KMS-11 (cell line): ENCODE measurements at regions not wholly inside any gene's neighbourhood (a gene's known extent, or its start where the extent isn't known, plus 50 kb on each side); places are given as distances from the start of the nearest gene placed in this dataset.

Experiments
- H2AFZ ChIP-seq: fragments of 200-600 bp; sonication (generic); 2 replicates; pipeline ENCODE4 v1.6.1; 2016; ENCODE audit warnings: antibody characterized with exemption, mixed run types, low read depth
- H3K27ac ChIP-seq: fragments of 200-600 bp; sonication (generic); 2 replicates; pipeline ENCODE4 v1.6.1; 2016; ENCODE audit warnings: mild to moderate bottlenecking, mixed run types
- H3K27me3 ChIP-seq: fragments of 200-600 bp; sonication (generic); 2 replicates; pipeline ENCODE4 v1.6.1; 2017; ENCODE audit warnings: mild to moderate bottlenecking, low read depth, mixed run types, moderate library complexity; ENCODE audit not compliant: insufficient read depth
- H3K36me3 ChIP-seq: fragments of 200-600 bp; sonication (generic); 2 replicates; pipeline ENCODE4 v1.6.1; 2017; ENCODE audit warnings: mild to moderate bottlenecking, mixed run types; ENCODE audit not compliant: insufficient read depth
- H3K4me1 ChIP-seq: fragments of 200-600 bp; sonication (generic); 2 replicates; pipeline ENCODE4 v1.6.1; 2016; ENCODE audit warnings: mild to moderate bottlenecking, low read depth, mixed run types; ENCODE audit not compliant: poor library complexity, severe bottlenecking
- H3K4me2 ChIP-seq: fragments of 200-600 bp; sonication (generic); 2 replicates; pipeline ENCODE4 v1.7.0; 2016; ENCODE audit warnings: mild to moderate bottlenecking, mixed run types
- H3K4me3 ChIP-seq: fragments of 200-600 bp; sonication (generic); IDR thresholded peaks from 2 replicates; pipeline ENCODE4 v1.6.1; 2017; ENCODE audit warnings: low read depth, low read length, mixed read lengths; ENCODE audit not compliant: insufficient read depth
- H3K79me2 ChIP-seq: fragments of 200-600 bp; sonication (generic); 2 replicates; pipeline ENCODE4 v1.6.1; 2016; ENCODE audit warnings: low read depth, mixed run types; ENCODE audit not compliant: insufficient read depth
- H3K9ac ChIP-seq: fragments of 200-600 bp; sonication (generic); 2 replicates; pipeline ENCODE4 v1.6.1; 2016; ENCODE audit warnings: mild to moderate bottlenecking, mixed run types
- H4K20me1 ChIP-seq: fragments of 200-600 bp; sonication (generic); 2 replicates; pipeline ENCODE4 v1.6.1; 2016; ENCODE audit warnings: mild to moderate bottlenecking, mixed run types; ENCODE audit not compliant: insufficient read depth
- CTCF ChIP-seq: fragments of 200-600 bp; sonication (generic); conservative IDR thresholded peaks from 2 replicates; pipeline ENCODE4 v1.6.1; 2017; ENCODE audit warnings: low read depth, mild to moderate bottlenecking, antibody characterized with exemption, low read length, moderate library complexity, mixed read lengths

DNA sequence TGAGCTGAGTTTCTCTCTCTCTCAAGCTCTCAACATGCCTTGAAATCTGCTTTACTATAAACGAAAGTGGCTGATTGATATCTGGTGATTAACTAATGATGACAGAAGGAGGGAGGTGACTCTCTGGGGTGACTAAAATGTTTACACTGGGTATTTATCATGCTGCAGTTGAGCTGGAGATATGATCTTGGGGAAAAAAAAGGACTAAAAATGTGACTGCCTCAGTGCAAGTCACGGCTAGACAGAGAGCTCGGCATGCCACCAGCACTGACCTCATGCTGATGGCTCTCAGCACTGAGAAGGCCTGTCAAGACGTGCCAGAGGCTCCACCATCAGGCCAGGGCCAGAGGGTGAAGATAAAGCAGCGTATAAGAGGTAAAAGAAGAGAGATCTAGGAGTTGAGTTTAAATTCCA lies 103.1 kb upstream of the SPACA1 start:
- H3K79me2 ChIP-seq: no peaks in the 10 kb centered on the region
- no peak overlapping the region for H3K4me3 ChIP-seq
- no peak overlapping the region for H2AFZ ChIP-seq
- no peak overlapping the region for H3K9ac ChIP-seq
- no peak for TF ChIP-seq CTCF
- H3K27ac ChIP-seq: no peak overlapping the region
- H3K36me3 ChIP-seq: no peaks in the 10 kb centered on the region
- H3K4me2 ChIP-seq: no peak overlapping the region
- no peaks in the 10 kb centered on the region for H3K4me1 ChIP-seq
- H3K27me3 ChIP-seq: no peaks in the 10 kb centered on the region
- H4K20me1 ChIP-seq: no peaks in the 10 kb centered on the region

GRCh38 chr6:87943191-87943590 lies 104.5 kb upstream of the SPACA1 start:
- no peaks in the 10 kb centered on the region for H3K4me1 ChIP-seq
- H2AFZ ChIP-seq: no peak overlapping the region
- H3K27ac ChIP-seq: no peak overlapping the region
- H4K20me1 ChIP-seq: no peaks in the 10 kb centered on the region
- no peak overlapping the region for H3K4me2 ChIP-seq
- no peak overlapping the region for H3K9ac ChIP-seq
- H3K79me2 ChIP-seq: no peaks in the 10 kb centered on the region
- no peak for TF ChIP-seq CTCF
- no peaks in the 10 kb centered on the region for H3K36me3 ChIP-seq
- no peak overlapping the region for H3K4me3 ChIP-seq
- no peaks in the 10 kb centered on the region for H3K27me3 ChIP-seq

DNA sequence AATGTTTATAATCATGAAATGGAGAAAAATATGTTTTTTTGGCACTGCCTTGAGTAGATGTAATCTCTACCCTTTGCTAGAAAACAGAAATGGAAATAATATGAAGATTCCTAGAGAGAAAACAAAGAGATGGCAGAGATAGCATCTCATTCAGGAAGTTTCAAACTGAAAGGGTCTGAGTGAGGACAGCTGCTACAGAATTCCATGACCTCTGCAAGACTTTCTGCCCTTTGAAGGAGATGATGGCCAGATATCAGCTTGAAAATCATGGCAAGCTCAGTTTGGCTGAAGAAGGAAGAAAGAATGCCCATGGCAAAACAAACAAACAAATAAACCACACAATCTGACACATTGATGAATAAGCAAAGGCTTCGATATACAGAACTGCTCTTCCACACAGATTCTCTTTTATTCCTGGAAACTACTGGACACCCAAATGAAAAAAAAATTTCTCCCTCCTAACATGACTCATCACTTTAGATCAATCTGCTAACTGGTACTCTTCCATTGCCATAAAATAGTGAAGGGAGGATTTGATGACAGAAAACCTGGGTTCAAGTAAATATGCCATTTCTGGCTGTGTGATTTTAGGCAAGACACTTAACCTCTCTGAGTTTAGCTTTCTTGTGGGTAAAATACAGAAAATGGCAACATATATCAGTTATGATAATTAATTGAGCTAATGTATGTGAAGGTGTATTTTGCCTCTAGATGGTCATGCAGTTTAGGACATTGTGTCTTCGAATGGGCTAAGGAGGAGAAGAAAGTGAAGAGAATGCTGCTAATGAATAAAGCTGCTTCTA lies 105.9 kb upstream of the SPACA1 start:
- no peaks in the 10 kb centered on the region for H3K4me1 ChIP-seq
- H3K27me3 ChIP-seq: no peaks in the 10 kb centered on the region
- no peaks in the 10 kb centered on the region for H4K20me1 ChIP-seq
- H3K36me3 ChIP-seq: no peaks in the 10 kb centered on the region
- no peak overlapping the region for H3K27ac ChIP-seq
- H3K4me2 ChIP-seq: no peak overlapping the region
- no peak overlapping the region for H3K4me3 ChIP-seq
- no peaks in the 10 kb centered on the region for H3K79me2 ChIP-seq
- H3K9ac ChIP-seq: no peak overlapping the region
- no peak for TF ChIP-seq CTCF
- H2AFZ ChIP-seq: no peak overlapping the region

- TF ChIP-seq CTCF: no peak
- Histone ChIP-seq H3K79me2 (no peaks in the 10 kb centered on the region), H3K27ac (no peak overlapping the region), H3K4me3 (no peak overlapping the region), H3K9ac (no peak overlapping the region), H4K20me1 (no peaks in the 10 kb centered on the region), H3K4me2 (no peak overlapping the region), H2AFZ (no peak overlapping the region), H3K27me3 (no peaks in the 10 kb centered on the region), H3K36me3 (no peaks in the 10 kb centered on the region), H3K4me1 (no peaks in the 10 kb centered on the region)
Observed at GRCh38 chr6:87939776-87940175, 107.9 kb upstream of the SPACA1 start.
